ENCODE measurements at regions not wholly inside any gene's neighbourhood (a gene's known extent, or its start where the extent isn't known, plus 50 kb on each side); places are given as distances from the start of the nearest gene placed in this dataset.

DNA sequence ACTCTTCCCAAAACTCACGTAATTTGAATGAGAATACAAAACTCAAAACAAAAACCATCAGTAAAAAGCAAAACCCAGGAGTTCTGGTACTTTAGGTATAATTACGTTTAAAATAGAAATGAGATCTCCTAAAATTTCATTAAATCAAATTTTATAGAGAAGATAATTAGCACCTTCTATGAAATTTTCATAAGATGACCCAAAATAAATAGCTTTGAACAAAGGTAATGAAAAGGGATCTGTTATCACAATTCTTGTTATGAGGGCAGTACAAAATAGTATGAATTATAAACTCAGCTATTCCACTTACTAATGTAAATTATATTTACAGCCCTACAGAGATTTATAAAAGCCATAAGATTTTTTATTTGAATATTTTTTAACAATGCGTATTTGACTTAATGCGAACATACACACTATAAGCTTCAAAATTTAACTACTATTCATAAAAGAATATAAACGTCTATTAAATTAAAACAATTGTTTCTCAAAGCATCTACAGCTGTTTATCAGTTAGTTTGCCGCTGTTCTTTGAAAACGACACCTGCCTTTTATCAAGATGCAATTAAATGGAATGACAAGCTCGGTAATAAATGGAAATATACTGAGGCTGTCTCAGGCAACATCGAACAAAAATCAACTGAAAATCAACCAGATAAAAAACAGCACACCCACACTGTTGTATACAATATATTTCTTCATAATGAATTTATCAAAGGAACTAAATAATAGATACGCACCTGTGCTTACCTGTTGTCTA lies 63.8 kb downstream of the KCNRG start:
- TF ChIP-seq, protein P1, sequence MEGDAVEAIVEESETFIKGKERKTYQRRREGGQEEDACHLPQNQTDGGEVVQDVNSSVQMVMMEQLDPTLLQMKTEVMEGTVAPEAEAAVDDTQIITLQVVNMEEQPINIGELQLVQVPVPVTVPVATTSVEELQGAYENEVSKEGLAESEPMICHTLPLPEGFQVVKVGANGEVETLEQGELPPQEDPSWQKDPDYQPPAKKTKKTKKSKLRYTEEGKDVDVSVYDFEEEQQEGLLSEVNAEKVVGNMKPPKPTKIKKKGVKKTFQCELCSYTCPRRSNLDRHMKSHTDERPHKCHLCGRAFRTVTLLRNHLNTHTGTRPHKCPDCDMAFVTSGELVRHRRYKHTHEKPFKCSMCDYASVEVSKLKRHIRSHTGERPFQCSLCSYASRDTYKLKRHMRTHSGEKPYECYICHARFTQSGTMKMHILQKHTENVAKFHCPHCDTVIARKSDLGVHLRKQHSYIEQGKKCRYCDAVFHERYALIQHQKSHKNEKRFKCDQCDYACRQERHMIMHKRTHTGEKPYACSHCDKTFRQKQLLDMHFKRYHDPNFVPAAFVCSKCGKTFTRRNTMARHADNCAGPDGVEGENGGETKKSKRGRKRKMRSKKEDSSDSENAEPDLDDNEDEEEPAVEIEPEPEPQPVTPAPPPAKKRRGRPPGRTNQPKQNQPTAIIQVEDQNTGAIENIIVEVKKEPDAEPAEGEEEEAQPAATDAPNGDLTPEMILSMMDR (IDR thresholded peaks at IDR 0.05; ENCODE audit: insufficient read depth, low read length, poor library complexity, severe bottlenecking): no peak
- no peak for TF ChIP-seq EZH2phosphoT487 (conservative IDR thresholded peaks at IDR 0.05; ENCODE audit: low read length)
- no peaks in the 10 kb centered on the region for H3K27me3 ChIP-seq (ENCODE audit: low read length)
- peaks cover 54% of the 10 kb centered on the region for H3K36me3 ChIP-seq (ENCODE audit: low read length)
- peaks cover 59% of the 10 kb centered on the region for H4K20me1 ChIP-seq (ENCODE audit: low read depth, low read length)
- peak overlapping the region; percentile 99 for H3K4me2 ChIP-seq (ENCODE audit: low read depth, low read length, poor library complexity, severe bottlenecking)
- H3K9ac ChIP-seq (ENCODE audit: low read length): peak overlapping the region; percentile 100
- peak overlapping the region; percentile 96; the same call in 1 of the 2 replicates for H3K27ac ChIP-seq (ENCODE audit: low read depth, low read length)
- H3K79me2 ChIP-seq (ENCODE audit: insufficient read depth, low read length): peaks cover 92% of the 10 kb centered on the region
- H2AFZ ChIP-seq (ENCODE audit: low read depth, low read length, severe bottlenecking): no peak overlapping the region
- H3K9me2 ChIP-seq (replicated peaks; ENCODE audit: insufficient read depth, low read length): no peaks in the 10 kb centered on the region
- H3K9me3 ChIP-seq (ENCODE audit: insufficient read depth, low read length): no peaks in the 10 kb centered on the region
- peaks cover 42% of the 10 kb centered on the region for H3F3A ChIP-seq (ENCODE audit: insufficient read depth)
- H3K4me3 ChIP-seq (ENCODE audit: insufficient read depth, low read length, poor library complexity, severe bottlenecking): peak overlapping the region; percentile 91

DNA sequence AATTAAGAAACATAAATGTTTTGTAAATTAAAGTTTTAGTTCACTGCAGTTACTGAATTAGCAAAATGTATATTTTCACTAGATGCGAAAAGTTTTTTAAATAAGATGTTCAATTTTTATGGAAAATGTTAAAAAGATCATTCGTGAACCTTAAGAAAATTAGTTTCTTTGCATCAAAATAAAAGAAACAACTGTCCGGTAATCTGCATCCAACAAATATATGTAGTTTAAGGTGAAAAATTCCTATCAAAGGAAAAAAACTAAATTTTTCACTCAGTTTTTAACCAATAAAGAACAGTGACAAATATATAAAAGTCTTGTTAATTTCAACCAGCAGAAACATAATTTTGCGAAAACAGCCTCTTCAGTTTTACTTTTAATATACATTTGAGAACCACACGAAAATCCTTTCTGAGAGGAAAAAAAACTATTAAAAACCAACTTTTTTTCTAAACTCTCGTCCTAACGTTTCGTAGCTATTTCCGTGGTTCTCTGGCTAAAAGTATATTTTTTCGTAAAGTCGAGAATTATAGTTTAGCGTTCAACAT lies 64.5 kb downstream of the KCNRG start:
- Histone ChIP-seq H3K27me3 (ENCODE audit: low read length) (no peaks in the 10 kb centered on the region), H3K9me2 (replicated peaks; ENCODE audit: insufficient read depth, low read length) (no peaks in the 10 kb centered on the region), H3K4me3 (ENCODE audit: insufficient read depth, low read length, poor library complexity, severe bottlenecking) (peak overlapping the region; percentile 91), H3F3A (ENCODE audit: insufficient read depth) (peaks cover 42% of the 10 kb centered on the region), H2AFZ (ENCODE audit: low read depth, low read length, severe bottlenecking) (no peak overlapping the region), H4K20me1 (ENCODE audit: low read depth, low read length) (peaks cover 54% of the 10 kb centered on the region), H3K9me3 (ENCODE audit: insufficient read depth, low read length) (no peaks in the 10 kb centered on the region), H3K27ac (ENCODE audit: low read depth, low read length) (peak overlapping the region; percentile 96), H3K36me3 (ENCODE audit: low read length) (peaks cover 48% of the 10 kb centered on the region), H3K79me2 (ENCODE audit: insufficient read depth, low read length) (peaks cover 92% of the 10 kb centered on the region), H3K4me2 (ENCODE audit: low read depth, low read length, poor library complexity, severe bottlenecking) (peak overlapping the region; percentile 99), H3K9ac (ENCODE audit: low read length) (peak overlapping the region; percentile 100)
- TF ChIP-seq EZH2phosphoT487 (conservative IDR thresholded peaks at IDR 0.05; ENCODE audit: low read length): no peak
- TF ChIP-seq, protein P1 (IDR thresholded peaks at IDR 0.05; ENCODE audit: insufficient read depth, low read length, poor library complexity, severe bottlenecking): no peak

DNA sequence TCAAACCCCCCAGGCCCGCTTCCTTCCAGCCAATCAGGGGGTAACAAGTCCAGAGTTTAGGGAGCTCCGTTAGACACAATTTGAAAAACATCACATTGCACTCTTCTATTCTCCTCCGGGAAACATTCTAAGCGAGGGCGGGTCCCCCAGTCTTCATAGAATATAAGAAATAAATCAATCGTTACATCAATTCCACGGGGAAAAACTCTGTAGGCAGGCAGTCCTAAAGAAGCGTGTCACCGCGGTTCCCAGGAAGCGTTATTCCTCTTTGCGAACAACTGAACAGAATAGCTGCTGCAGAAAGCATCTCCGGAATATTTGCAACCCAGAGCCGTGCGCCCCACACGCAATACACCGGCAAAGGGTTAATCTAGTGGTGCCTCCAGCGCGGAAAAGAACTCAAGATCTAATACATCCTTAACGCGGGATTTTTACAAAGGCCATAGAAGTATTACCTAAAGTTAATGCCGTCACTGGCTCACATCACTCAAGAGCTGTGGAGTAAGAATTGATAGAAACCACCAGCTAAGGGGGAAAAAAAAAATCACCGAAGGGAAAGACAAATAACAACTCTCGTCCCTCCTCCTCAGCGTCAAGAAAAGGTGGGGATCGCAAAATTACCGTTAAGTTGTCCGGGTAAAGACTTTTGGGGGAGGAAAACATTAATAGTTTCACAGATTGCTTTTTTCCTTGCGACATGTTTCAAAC lies 65.1 kb downstream of the KCNRG start:
- Histone ChIP-seq H2AFZ (ENCODE audit: low read depth, low read length, severe bottlenecking) (no peak overlapping the region), H4K20me1 (ENCODE audit: low read depth, low read length) (peaks cover 47% of the 10 kb centered on the region), H3K36me3 (ENCODE audit: low read length) (peaks cover 41% of the 10 kb centered on the region), H3K79me2 (ENCODE audit: insufficient read depth, low read length) (peaks cover 92% of the 10 kb centered on the region), H3K27me3 (ENCODE audit: low read length) (no peaks in the 10 kb centered on the region), H3K4me2 (ENCODE audit: low read depth, low read length, poor library complexity, severe bottlenecking) (peak overlapping the region; percentile 99), H3K27ac (ENCODE audit: low read depth, low read length) (peak overlapping the region; percentile 96), H3K9me3 (ENCODE audit: insufficient read depth, low read length) (no peaks in the 10 kb centered on the region), H3K9me2 (replicated peaks; ENCODE audit: insufficient read depth, low read length) (no peaks in the 10 kb centered on the region), H3K4me3 (ENCODE audit: insufficient read depth, low read length, poor library complexity, severe bottlenecking) (peak overlapping the region; percentile 91), H3F3A (ENCODE audit: insufficient read depth) (peaks cover 44% of the 10 kb centered on the region), H3K9ac (ENCODE audit: low read length) (peak overlapping the region; percentile 100)
- no peak for TF ChIP-seq EZH2phosphoT487 (conservative IDR thresholded peaks at IDR 0.05; ENCODE audit: low read length)
- TF ChIP-seq, protein P1 (IDR thresholded peaks at IDR 0.05; ENCODE audit: insufficient read depth, low read length, poor library complexity, severe bottlenecking): no peak

Measured in SU-DHL-6 (cell line).